Chondrocyte (in vitro differentiated cells): ENCODE measurements at regions not wholly inside any gene's neighbourhood (a gene's known extent, or its start where the extent isn't known, plus 50 kb on each side); places are given as distances from the start of the nearest gene placed in this dataset.

Experiments
- DNase-seq: peaks from one replicate; pipeline ENCODE4 v3.0.0; 2021; ENCODE audit warnings: mixed read lengths, low spot score
- H3K27ac Mint-ChIP-seq: one replicate; pipeline ENCODE4 v1.8.0; 2021; ENCODE audit warnings: mild to moderate bottlenecking, moderate library complexity, mixed read lengths; ENCODE audit not compliant: unreplicated experiment
- H3K27me3 Mint-ChIP-seq: 2 replicates; pipeline ENCODE4 v1.8.0; 2021; ENCODE audit warnings: low read depth, mixed read lengths
- H3K36me3 Mint-ChIP-seq: 2 replicates; pipeline ENCODE4 v1.8.0; 2021; ENCODE audit warnings: low read depth, mixed read lengths
- H3K4me1 Mint-ChIP-seq: 2 replicates; pipeline ENCODE4 v1.8.0; 2021; ENCODE audit warnings: low read depth, mild to moderate bottlenecking, mixed read lengths
- H3K4me3 Mint-ChIP-seq: one replicate; pipeline ENCODE4 v1.8.0; 2021; ENCODE audit warnings: mild to moderate bottlenecking, moderate library complexity, mixed read lengths; ENCODE audit not compliant: unreplicated experiment
- H3K9me3 Mint-ChIP-seq: 2 replicates; pipeline ENCODE4 v1.8.0; 2021; ENCODE audit warnings: low read depth, mixed read lengths
- CTCF ChIP-seq: fragments of 200-600 bp; sonication (generic); IDR thresholded peaks from 2 replicates; pipeline ENCODE4 v1.5.0; 2021; ENCODE audit warnings: antibody characterized with exemption, mild to moderate bottlenecking, moderate library complexity

- Mint-ChIP-seq H3K9me3 (no peaks in the 10 kb centered on the region), H3K4me3 (no peak overlapping the region), H3K27ac (no peak overlapping the region), H3K36me3 (no peaks in the 10 kb centered on the region), H3K27me3 (peaks cover 2% of the 10 kb centered on the region), H3K4me1 (peaks cover 27% of the 10 kb centered on the region)
- TF ChIP-seq CTCF, result no peak
- no peak for DNase-seq
Measured at GRCh38 chr6:167695831-167696230, 130.9 kb upstream of the AFDN start.

- H3K4me3 Mint-ChIP-seq, result no peak overlapping the region
Measured at GRCh38 chr6:167696296-167696695, 130.4 kb upstream of the AFDN start.

GRCh38 chr6:167697316-167697715 is 129.4 kb upstream of the AFDN start:
- no peak for DNase-seq
- Mint-ChIP-seq H3K9me3 (no peaks in the 10 kb centered on the region), H3K4me1 (peaks cover 30% of the 10 kb centered on the region), H3K4me3 (no peak overlapping the region), H3K36me3 (no peaks in the 10 kb centered on the region), H3K27ac (peak overlapping the region; percentile 33), H3K27me3 (peaks cover 2% of the 10 kb centered on the region)
- TF ChIP-seq CTCF, result peak; percentile 36

More at GRCh38 chr6:167696296-167696695, 130.4 kb upstream of the AFDN start:
- Mint-ChIP-seq H3K9me3 (no peaks in the 10 kb centered on the region), H3K36me3 (no peaks in the 10 kb centered on the region), H3K27me3 (peaks cover 2% of the 10 kb centered on the region), H3K4me1 (peaks cover 30% of the 10 kb centered on the region), H3K27ac (no peak overlapping the region)
- no peak for DNase-seq
- no peak for TF ChIP-seq CTCF

- peaks cover 30% of the 10 kb centered on the region for H3K4me1 Mint-ChIP-seq
- H3K4me3 Mint-ChIP-seq, result no peak overlapping the region
- TF ChIP-seq CTCF, result no peak
Measured at GRCh38 chr6:167698540-167698939, 128.2 kb upstream of the AFDN start.

GRCh38 chr6:167699141-167699931 is 127.4 kb upstream of the AFDN start:
- peak overlapping the region; percentile 88 for H3K27ac Mint-ChIP-seq
- H3K4me3 Mint-ChIP-seq, result peak overlapping the region; percentile 49
- no peak for TF ChIP-seq CTCF
- H3K4me1 Mint-ChIP-seq, result peaks cover 30% of the 10 kb centered on the region
- H3K36me3 Mint-ChIP-seq, result no peaks in the 10 kb centered on the region
- no peaks in the 10 kb centered on the region for H3K27me3 Mint-ChIP-seq
- no peak for DNase-seq
- no peaks in the 10 kb centered on the region for H3K9me3 Mint-ChIP-seq

More at GRCh38 chr6:167698540-167698939, 128.2 kb upstream of the AFDN start:
- H3K9me3 Mint-ChIP-seq, result no peaks in the 10 kb centered on the region
- no peaks in the 10 kb centered on the region for H3K27me3 Mint-ChIP-seq
- DNase-seq, result no peak
- no peaks in the 10 kb centered on the region for H3K36me3 Mint-ChIP-seq
- H3K27ac Mint-ChIP-seq, result no peak overlapping the region
